Cardiac fibroblast (primary cell): ENCODE measurements at regions not wholly inside any gene's neighbourhood (a gene's known extent, or its start where the extent isn't known, plus 50 kb on each side); places are given as distances from the start of the nearest gene placed in this dataset.
A peak's percentile ranks its signal among the peaks of the same experiment; 100 is the strongest.

Experiments used
- DNase-seq, 2 donors: peaks; one replicate each; pipeline versions ENCODE4 v3.0.0 to v3.0.0-alpha.2; 2010; ENCODE audit warnings: low read depth in 2 of 2
- H3K4me3 ChIP-seq, 2 donors: replicated peaks in 1 of 2; 1 replicate in 1 of 2; 2 replicates in 1 of 2; pipeline ENCODE4 v1.5.1; 2011; ENCODE audit warnings: low read depth in 2 of 2, low read length in 2 of 2, mild to moderate bottlenecking in 2 of 2, moderate library complexity in 1 of 2
- TF ChIP-seq, protein P1 (sequence below): IDR thresholded peaks from one replicate; pipeline ENCODE4 v1.5.1; 2011; ENCODE audit warnings: low read depth, mild to moderate bottlenecking, low read length, inconsistent platforms

DNA sequence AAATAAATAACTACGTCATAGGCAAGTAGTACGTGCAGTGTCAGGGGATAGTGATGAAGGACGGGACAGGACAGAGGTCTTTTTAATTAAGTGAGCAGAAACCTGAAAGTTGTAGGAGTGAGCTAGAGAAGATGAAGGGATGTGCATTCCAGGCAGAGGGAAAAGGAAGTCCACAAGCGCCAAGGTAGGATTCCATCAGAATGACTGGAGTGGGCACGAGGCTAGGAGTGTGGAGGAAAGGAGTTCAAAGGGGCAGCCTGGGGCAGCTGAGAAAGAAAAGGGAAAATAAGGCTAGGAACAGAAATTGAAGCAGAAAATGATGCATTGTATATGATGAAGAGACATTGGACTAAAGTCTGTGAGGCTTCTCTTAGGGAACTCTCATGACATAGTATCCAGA lies 192.2 kb upstream of the TLL1 start:
- DNase-seq: peak; percentile 7 to 46
- no peak overlapping the region for H3K4me3 ChIP-seq
- TF ChIP-seq, protein P1, sequence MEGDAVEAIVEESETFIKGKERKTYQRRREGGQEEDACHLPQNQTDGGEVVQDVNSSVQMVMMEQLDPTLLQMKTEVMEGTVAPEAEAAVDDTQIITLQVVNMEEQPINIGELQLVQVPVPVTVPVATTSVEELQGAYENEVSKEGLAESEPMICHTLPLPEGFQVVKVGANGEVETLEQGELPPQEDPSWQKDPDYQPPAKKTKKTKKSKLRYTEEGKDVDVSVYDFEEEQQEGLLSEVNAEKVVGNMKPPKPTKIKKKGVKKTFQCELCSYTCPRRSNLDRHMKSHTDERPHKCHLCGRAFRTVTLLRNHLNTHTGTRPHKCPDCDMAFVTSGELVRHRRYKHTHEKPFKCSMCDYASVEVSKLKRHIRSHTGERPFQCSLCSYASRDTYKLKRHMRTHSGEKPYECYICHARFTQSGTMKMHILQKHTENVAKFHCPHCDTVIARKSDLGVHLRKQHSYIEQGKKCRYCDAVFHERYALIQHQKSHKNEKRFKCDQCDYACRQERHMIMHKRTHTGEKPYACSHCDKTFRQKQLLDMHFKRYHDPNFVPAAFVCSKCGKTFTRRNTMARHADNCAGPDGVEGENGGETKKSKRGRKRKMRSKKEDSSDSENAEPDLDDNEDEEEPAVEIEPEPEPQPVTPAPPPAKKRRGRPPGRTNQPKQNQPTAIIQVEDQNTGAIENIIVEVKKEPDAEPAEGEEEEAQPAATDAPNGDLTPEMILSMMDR: no peak

DNA sequence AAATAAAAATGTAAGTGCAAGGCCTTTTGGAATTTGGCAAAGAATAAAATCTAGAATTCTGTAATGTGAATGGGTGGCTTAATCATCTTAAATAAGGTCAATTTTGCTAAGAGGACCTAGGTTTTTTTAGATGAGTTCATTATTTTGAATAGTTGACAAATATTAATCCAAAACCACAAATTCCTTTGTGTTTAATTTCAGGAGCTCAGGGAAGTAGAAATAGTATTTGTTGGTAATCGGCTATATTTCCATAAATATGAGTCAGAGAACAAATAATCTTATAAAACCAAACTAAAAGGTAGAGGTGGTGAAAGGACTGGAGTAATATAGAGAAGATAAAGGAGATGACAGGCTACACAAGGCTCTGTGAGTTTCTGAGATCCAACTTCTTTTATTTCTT lies 190.4 kb upstream of the TLL1 start:
- no peak overlapping the region for H3K4me3 ChIP-seq
- TF ChIP-seq, protein P1: no peak
- peak; percentile 2 to 49 for DNase-seq

DNA sequence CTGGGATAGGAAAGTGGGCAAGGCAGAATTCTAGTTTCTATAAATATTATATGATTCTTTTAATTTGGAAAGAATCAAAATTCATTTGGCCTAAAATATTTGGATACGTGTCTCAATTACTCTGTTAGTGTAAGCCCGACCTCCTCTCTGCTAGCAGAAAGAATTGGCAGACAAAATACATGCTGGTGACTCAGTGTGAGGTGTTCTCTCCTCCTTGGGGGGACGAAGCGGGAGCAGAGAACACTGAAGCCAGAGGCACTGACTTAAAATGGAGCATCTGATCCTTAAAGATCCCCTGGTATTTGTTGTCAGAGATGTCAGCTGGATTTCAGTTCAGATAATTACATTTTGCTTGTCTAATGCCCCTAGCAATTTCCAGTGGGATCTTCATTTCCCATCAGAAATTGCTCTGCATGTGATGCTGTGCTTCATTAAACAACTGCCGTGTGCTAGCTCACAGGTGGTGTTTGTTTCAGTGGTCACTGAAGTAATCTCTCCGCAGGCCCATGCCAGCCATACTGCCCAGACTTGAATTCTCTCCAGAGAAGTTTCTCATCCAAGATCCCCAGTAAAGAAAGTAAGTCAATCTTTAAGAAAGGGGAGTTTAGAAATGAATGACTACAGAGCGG lies 188.7 kb upstream of the TLL1 start:
- no peak overlapping the region for H3K4me3 ChIP-seq
- DNase-seq: peak; percentile 60 to 91
- TF ChIP-seq, protein P1: no peak

DNA sequence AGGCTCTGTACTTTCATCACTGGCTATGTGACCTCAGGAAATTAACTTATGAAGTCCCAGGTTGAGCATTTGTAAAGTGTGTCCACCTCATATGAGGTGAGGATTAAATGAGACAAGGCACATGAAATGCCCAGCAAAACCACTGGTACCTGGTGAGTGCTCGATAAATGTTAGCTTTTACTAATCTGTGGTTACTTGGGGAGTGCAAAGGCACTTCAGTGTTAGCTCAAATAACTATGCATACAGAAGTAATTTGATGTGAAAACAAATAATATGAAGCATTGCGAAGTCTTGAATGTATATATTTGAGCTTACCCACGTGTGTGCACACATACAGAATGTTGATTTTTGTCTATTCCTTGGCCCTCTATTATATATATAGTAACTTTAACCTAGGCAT lies 186.3 kb upstream of the TLL1 start:
- DNase-seq: no peak
- no peak overlapping the region for H3K4me3 ChIP-seq
- TF ChIP-seq, protein P1: no peak

DNA sequence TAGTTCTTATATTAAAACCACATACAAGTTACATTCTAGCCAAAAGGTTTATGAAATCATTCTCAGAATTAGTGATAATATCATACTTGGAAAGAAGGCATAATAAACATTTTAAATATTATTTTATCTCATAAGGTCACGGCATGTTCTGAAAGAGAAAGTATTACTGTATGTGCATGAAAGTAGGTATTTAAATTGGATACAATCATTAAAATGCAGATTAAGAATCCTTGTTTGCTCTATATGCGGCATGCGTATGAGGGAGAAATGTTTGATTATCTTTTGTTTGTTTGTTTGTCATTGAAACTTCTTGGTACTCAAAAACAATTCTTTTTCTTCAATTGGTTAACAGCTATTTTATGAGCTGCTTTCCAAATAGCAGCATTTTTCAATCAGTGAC lies 183.9 kb upstream of the TLL1 start:
- H3K4me3 ChIP-seq: no peak overlapping the region
- TF ChIP-seq, protein P1: no peak
- DNase-seq: no peak

DNA sequence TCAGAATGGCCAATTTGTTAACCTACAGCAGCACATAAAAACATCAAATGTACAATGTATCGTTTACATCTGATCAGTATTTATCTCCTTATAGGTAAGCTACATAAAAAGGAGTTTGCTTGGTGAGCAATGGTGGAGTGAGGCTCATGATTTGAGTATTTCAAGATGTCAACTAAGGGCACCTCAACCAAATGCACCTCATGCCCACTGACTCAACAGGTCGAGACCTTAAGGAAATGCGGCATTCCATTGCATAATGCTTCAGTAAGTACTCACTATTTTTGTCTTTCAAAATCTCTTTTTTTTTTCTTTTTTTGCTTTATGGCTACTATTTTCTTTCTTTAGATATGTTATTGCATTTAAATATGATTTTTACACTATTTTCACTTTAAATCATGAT lies 181.0 kb upstream of the TLL1 start:
- H3K4me3 ChIP-seq: no peak overlapping the region
- DNase-seq: peak in 1 of 2 donors; percentile 86
- TF ChIP-seq, protein P1: no peak

DNA sequence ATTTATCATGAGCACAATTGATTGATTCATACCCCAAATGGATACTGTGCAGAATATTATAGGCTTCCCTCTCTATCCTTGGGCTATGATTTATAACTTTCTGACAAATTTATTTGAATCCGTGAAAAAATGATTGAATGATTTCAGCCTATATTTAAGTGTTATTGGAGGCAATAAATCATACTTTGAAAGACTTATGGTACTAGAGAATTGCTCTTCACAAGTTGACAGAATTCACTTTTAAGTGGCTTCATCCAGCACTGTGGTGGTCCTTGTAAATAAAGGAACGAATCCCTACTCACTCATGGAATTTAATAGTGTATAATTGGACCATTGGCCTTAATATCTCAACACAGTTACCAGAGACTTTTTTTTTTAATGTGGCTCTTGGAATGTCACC lies 174.8 kb upstream of the TLL1 start:
- no peak overlapping the region for H3K4me3 ChIP-seq
- no peak for DNase-seq
- TF ChIP-seq, protein P1: no peak
